OCI-M2 (cell line): ENCODE measurements at regions not wholly inside any gene's neighbourhood (a gene's known extent, or its start where the extent isn't known, plus 50 kb on each side); places are given as distances from the start of the nearest gene placed in this dataset.

Experiments used
- DNase-seq: peaks from one replicate; lab custom pipeline; 2025; ENCODE audit not compliant: unreplicated experiment; lab: John Stamatoyannopoulos, UW

DNA sequence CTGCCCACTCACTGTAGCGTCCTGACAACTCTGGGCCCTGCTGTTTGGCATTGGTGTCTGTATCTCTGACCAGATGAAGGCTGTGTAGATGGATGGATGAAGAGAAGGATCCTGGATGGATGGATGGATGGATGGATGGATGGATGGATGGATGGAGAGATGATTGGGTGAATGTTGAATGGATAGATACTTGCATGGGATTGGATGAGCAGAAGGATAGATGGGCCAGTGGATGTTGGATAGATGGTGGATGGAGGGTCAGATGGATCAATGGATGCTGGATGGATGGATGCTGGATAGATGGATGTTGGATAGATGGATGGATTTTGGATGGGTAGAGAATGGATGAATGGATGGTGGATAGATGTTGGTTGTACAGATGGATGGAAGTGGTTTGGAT lies 179.6 kb upstream of the GSE1 start:
- DNase-seq, result no peak

DNA sequence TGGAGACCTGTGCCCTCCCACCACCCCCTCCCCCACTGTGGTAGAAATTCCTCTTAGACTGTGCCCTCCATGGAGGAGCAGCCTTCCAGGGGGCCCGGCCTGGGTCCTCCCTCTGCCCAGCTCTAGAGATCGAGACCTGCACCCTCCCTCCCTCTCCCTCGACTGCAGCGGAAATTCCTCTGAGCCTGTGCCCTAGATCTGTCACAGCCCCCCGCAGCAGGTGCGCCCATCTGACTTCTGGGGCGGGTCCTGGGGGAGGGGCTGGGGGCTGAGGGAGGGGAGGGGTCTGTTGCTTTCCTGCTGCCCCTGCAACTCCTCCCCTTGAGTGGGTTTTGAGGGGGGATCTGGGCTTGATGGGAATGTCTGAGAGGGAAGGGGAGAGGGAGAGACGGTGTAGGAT lies 177.8 kb upstream of the GSE1 start:
- DNase-seq, result no peak

DNA sequence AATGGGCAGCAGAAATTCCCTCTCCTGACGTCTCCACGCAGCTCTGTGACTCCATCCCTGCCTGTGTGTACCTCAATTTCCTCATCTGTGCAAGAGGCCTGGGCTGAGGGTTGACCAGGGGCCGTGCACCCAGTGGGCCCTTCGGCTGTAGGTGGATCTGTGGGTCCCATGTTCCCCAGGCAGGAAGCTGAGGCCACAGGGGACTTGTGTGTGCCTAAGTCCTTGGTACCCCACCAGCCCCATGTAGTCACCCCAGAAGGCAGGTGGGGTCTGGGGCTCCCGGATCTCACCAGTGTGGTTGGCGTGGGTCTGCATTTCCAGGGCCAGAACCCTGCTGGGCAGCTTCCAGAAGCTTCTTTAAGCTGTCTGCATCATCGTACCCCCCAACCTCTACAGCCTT lies 177.4 kb upstream of the GSE1 start:
- no peak for DNase-seq

DNA sequence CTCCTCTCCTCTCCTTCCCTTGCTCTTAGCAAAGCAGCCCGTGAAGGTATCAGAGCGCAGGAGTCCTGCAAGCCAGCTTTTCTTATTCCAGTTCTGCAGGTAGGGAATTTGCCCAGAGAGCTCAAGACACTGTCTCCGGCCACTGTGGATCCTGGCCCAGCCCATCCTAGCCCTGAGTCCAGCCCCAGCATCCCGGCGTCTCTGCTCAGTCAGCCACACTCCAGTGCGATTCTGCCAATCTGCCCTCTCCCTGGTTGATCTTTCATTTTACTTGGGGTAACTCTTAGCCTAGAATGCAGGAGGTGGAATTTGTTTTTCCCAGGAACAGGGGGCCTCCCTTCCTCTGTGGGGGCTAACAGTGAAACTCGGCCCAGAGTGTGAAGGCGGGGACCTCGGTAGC lies 176.9 kb upstream of the GSE1 start:
- no peak for DNase-seq

DNA sequence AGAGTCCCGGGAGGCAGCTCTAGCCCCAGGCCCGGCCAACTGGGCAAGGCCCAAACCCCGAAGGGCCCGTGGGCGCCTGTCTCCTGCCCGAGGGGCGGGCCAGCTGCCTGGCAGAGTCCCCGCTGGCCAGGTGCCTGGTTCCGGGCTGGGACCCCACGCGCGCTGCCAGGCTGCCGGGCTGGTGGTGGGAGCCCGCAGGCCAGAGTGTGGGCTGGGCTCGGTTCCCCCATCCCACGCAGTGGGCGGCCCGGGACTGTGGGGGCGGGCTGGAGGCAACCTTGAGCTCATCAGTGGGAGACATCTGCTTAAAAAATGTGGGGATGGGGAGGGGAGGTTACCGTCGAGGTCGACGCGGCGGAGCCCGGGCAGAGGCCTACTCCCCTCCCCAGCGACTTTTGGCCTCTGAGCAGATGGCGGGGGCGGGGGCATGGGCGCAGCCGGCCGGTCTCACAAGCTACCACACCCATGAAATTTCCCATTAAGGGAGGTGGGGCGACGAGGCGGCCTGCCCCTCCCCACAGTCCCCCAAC lies 176.4 kb upstream of the GSE1 start:
- DNase-seq, result no peak

DNA sequence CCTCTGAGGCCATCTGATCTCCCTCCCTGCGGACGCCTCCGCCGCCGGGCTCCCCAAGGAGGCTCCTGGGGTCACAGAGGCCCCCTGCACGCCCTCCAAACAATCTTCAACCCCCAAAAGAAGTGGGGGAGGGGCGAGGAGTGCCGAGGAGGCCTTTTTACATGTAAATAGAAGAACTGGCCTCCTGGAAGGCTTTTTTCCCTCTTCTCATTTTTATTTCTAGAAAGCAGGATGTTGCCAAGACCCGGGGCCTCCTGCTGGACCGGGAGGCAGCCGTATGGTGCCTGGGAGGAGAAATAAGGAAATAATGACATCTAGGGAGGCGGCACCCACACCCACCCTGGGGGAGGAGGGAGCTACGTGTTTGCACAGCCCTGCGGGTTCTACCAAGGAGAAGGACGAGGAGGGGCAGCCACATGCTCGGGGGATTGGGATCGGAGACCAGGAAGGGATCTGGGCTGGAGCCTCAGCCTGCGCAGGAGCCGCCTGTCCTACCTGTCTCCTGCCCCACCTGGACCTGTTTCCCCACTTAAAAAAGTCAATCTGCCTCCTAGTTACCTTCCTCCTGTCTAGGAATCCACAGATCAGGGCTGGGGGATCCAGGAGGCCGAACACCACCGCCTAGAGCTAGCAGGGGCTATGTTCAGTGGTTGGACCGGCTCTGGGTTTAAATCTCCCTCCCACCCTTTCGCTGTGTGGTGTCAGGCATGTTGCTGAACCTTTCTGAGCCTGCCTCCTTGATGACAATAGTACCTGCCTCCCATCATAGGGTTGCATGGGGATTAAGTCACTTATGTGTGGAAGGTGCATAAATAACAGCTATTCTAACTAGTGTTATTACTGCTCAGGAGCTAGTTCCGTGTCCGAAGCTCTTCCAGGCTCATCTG lies 175.7 kb upstream of the GSE1 start:
- no peak for DNase-seq

DNA sequence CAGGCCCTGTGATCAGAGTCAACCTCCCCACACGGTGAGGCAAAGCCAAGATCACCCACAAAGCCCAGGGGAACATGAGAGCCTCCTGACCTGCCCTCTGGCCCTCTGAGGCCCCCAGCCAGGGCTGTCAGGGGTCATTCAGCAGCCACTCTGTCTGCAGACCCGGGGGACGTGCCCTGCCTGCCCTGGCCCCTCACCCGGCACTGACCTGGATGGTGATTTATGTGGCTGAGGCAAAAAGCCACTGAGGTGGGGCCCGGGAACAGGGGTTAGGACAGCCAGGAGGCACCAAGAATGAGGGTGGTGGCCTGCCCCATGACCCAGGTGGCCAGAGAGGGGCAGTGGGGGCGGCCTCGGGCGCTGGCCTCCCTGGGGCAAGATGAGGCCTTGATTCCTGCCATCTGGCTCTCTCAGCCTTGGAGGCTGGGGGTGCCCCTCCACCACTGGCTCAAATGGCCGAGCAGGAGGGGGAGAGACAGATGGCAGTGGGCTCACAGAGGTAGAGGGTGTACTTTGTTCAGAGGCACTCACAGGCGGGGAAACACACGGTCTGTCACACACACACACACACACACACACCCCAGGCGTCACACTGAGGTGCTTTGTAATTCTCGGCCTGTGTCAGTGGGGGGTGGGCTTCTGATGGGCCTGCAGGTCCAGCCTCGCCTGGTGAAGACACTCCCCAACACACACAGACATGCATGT lies 174.0 kb upstream of the GSE1 start:
- DNase-seq, result no peak

DNA sequence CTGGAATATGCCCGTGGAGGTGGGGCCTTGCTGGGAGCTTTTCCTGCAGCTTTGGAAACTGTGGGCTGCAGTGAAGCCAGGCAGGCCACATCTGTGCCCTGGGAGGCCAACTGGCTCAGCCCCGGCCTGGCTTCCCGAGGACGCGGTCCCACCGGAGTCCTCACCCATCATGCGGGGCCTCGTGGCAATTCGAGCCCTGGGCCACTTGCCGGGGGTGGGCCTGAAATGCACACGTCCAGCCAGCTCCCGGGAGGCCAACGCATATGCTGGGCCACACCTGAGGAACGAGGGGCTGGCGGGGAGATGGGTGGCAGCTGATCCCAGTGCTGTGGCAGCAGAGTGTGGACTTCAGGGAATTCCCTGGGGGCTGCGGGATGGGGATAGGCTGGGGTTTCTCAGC lies 172.4 kb upstream of the GSE1 start:
- no peak for DNase-seq

DNA sequence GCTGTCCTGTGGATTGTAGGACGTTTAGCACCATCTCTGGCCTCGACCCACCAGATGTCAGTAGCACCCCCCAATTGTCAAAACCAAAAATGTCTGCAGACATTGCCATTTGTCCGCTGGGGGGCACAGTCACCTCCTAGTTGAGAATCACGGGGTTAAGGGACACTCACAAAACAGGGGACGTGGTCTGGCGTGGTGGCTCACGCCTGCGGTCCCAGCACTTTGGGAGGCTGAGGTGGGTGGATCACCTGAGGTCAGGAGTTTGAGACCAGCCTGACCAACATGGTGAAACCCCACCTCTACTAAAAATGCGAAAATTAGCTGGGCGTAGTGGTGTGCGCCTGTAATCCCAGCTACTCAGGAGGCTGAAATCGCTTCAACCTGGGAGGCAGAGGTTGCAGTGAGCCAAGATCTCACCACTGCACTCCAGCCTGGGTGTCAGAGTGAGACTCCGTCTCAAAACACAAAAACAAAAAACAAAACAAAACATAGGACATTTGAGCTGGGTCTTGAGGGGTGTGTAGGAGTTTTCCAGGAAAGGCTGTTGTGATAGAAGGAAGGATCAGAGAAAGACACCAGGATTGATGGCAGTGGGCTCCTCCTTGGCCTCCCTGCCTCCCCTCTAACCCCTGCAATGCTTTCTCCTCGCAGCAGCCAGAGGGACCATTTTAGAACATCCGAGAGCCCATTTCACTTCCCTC lies 171.8 kb upstream of the GSE1 start:
- DNase-seq, result no peak

DNA sequence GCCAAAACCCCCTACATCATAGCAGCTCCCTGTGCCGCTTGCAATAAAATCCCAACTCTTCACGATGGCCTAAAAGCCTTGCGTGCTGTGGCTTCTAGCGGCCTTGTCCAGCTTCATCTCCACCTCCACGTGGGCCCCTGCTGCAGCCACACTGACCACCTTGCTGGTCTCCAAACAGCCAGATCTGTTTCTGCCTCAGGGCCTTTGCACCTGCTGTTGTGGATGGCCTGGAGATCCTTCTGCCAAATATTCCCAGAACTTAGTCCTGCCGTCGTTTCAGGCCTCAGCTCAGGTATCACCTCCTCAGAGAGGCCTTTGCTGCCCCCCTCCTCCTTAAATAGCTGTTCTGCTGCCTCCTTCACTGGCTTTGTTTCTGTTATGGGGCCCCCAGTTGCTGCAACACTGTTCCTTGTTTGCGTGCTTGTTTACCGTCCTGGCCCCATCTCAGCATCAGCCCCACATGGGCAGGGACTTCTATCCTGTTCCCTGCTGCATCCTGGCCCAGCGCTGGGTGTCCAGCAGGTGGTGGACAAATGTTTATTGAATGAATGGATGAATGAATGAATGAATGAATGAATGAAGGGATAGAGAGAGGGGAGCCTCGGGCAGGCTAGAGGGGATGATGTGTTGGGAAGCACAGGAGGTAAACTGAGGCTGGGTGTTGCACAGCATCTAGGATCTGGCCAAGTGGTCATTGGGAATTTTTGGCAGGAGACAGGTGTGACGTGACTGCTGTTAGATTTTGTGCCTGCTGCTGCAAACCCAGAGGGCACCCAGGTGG lies 171.0 kb upstream of the GSE1 start:
- no peak for DNase-seq

DNA sequence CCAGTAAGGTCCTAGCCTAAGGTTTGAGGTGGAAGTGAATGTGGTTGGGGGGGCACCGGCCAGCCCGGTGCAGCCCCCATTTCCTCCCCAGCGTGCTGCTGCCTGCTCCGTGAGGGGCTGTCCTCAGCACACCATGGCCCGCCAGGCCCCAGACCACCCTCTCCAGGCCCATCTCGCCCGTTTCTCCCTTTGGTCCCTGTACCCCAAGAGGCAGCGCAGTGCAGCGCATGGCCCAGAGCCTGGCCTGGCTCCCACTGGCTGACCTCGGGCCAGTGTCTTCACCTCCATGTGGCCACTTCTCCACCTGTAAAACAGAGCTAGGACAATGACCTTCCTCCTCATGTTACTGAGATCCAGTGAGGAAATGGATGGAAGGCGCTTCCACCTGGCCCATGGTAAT lies 170.0 kb upstream of the GSE1 start:
- DNase-seq, result no peak

DNA sequence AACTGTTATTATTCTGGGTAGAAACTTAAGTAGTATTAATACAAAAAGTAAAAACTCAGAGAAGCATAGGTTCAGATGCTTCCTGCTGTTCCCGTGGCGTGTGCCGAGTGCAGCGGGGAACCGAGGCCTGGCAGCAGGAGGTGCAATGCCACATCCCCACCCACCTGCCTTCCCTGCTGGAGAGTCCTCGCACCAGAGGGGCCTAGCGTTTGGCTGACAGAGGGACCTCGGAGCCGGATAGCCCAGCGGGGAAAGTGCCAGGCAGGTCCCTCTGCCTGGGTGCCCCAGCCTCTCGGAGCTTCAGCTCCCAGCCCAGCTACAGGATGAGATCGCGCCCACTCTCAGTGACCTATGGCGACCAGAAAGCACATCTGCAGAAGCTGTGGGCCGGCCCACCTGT lies 169.6 kb upstream of the GSE1 start:
- no peak for DNase-seq

DNA sequence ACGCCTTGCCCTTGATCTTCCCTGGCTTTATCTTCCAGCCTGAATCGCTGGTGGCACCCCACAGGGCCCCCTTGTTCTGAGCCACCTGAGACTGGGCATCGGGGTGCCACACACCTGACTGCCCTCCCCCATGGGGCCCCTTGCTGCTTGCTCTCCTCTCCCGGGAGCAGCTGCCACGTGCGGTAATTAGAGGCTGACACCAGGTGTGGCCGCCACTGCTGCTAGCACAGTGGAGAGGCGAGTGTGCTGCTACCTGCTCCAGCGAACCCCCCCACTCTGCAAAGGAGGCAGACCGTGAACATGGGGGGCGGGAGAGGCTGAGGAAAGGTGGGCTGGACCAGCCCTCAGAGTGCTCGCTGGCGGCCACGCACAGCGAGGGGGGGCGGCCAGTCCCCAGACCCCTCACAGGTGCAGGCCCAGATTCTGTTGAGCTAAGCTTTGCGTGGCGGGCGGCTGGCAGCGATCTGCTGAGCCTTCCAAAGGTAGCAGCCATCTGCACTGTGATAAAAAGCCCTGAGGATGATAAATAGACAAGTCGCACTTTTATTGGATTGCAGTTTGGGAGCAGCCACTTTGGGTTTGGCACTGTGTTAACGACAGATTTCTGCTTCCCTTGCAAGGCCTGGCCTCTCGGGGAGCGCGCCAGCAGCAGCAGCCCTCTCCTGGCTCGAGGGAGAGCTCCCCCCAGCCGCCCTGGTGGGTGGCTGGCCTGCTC lies 167.9 kb upstream of the GSE1 start:
- DNase-seq, result no peak

DNA sequence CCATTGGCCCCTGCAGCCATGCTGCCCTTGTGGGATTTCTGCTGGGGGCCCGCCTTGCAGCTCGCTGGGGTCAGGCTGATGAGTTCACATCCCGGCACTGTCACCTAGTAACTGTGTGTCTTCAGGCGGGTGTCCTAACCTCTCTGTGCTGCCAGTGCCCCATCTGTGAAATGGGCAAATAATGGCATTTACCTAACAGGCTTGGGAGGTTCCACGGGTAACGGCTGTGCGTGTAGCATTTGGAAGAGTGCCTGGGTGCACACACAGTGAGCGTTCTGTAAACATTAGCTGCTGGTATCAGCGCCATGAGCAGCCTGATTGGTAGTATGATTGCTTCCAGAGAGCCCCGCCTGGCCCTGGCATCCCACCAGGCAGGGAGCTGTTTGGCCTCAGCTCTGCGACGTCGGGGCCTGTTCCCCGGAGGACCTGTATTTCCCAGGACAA lies 167.3 kb upstream of the GSE1 start:
- DNase-seq, result no peak

DNA sequence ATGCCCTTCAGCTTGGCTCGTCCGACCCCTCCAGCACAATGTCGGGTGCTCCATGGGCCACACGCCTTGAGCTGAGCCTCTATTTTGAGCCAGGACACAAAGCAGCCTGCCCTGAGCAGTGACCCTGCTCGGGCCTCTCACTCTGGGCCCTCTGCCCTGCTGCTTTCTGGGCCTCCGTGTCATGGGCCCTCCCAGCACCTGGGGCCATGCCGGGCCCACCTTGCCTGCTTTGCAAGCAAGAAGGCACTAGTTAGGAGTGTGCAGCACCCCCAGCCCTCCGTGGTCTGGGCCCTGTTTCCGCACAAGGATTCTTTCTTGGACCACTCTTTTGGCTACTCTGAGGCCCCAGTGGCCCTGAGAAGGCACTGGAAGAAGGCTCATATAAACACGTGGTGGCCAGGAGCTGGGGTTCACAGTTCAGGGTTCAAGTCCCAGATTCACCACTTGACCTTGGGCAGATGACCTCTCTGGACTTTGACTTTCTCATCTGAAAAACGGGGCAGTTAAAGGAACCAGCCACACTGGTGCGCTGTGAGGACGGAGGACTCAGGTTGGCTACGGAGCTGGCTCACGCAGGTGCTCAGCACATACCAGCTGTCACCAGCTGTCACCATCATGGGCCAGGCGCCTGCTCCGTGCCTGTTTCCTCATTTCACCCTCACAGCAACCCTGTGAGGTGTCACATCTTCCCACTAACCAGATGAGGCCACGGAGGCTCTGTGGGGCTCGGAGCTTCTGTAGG lies 166.0 kb upstream of the GSE1 start:
- DNase-seq, result no peak

DNA sequence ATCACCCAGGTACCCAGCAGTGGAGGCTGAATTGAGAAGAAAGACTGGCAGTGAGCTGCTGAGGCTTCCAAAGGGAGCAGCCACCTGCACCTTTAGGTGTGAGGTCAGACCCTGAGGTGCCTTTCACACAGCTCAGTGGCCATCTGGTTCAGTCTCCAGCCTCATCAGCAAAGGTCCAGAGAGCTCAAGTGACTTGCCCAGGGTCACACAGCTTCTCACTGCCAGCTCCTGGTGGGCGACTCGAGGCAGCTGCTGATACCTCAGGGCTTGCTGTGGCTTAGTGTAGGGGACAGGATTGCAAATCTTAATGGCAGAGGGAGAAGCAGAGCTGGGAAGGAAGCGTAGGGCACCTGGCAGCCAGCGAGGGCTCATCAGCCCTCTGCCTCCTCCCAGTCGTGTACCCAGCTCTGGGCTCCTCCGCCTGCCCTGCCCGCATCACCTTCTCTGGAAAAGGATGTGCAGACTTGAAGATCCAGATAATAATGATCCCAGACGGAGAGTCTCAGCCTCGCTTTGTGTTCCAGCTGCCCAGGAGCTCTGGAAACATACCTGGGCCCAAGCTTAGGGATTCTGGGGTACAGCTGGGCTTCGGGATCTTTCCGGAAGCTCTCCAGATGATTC lies 165.3 kb upstream of the GSE1 start:
- no peak for DNase-seq

DNA sequence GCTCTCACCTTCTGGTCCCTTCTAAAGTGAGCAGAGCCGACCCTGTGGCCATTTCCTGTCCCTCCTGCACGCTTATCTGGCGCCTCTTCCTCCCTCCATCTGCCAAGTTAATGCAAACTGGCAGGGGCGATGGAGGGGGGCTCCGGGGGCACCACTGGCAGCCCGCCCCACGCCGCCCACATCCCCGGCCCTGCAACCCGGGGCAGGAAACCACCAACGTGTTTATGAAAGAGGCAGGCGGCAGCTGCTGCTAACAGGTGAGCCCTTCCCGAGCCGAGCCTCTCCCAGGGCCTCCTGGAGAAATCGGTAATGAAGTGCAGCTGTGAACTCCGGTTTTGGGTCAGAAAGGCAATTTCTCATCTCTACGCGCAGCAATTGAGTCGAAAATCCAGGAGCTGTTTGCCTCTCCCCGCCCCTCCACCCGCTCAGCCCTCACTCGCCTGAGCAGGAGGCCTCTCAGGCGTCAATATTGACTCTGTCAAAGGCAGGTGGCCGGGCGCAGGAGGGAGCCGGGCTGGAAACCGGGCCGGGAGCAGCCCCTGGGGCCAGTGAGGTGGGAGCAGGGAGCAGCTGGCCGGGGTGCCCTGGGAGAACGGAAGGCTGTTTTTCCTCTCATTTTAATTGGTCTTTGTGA lies 164.4 kb upstream of the GSE1 start:
- DNase-seq, result no peak

DNA sequence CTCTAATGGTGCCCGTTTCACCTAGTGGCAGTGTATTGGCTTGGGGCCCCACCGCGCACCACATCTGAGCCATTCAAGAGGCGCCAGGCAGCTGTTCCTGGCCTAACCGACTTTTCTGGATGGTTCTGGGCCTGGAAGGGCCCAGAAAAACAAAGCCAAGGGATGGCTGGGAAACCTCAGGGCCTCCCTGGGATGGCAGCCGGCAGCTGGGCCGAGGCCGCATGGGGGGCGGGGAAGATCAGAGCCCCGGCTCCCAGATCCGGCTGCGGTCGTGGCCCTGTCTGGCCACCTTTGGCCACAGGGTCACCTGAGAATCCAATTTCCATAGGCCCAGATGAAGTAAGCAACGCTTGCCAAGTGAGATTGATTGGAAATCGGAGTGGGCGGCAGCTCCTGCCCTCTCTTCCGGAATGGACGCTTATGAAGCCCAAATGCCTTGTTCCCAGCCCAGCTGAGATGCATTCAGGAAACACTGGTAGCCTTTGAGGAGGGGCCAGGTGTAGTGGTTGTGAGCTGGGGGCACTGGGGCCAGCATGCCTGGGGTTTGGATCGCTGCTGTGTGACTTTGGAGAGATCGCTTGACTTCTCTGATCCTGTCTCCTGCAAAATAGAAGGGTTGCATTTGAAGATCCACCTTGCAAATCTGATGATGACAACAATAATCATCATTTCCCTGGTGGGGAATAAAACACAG lies 163.8 kb upstream of the GSE1 start:
- DNase-seq, result no peak
